ENCODE measurements at regions not wholly inside any gene's neighbourhood (a gene's known extent, or its start where the extent isn't known, plus 50 kb on each side); places are given as distances from the start of the nearest gene placed in this dataset.
"Not testable (repeated sequence)": the region's sequence is repeated elsewhere in the genome, so short reads cannot be mapped to it uniquely, and the experiment has no call there.

- no peak for DNase-seq (ENCODE audit: low read depth)
These were observed 71.1 kb upstream of the TMEM97 start for GRCh38 chr17:28247671-28248555.

- DNase-seq (ENCODE audit: low read depth) = no peak
These were observed 69.3 kb upstream of the TMEM97 start for GRCh38 chr17:28249706-28250105.

- peak; percentile 60 for DNase-seq (ENCODE audit: low read depth)
These were observed 66.6 kb upstream of the TMEM97 start for GRCh38 chr17:28252436-28252835.

- no peak for DNase-seq (ENCODE audit: low read depth)
These were observed 65.3 kb upstream of the TMEM97 start for GRCh38 chr17:28253663-28254062.

GRCh38 chr17:28255616-28256015, 63.4 kb upstream of the TMEM97 start:
- no peak for DNase-seq (ENCODE audit: low read depth)

GRCh38 chr17:28256370-28256769, 62.6 kb upstream of the TMEM97 start:
- DNase-seq (ENCODE audit: low read depth) = no peak

GRCh38 chr17:28256881-28257280, 62.1 kb upstream of the TMEM97 start:
- no peak for DNase-seq (ENCODE audit: low read depth)

GRCh38 chr17:28258347-28258887, 60.6 kb upstream of the TMEM97 start:
- DNase-seq (ENCODE audit: low read depth) = no peak

- no peak for DNase-seq (ENCODE audit: low read depth)
These were observed 57.8 kb upstream of the TMEM97 start for GRCh38 chr17:28261219-28261618.

GRCh38 chr17:28262123-28262745, 56.8 kb upstream of the TMEM97 start:
- not testable (repeated sequence) for DNase-seq (ENCODE audit: low read depth)

- DNase-seq (ENCODE audit: low read depth) = not testable (repeated sequence)
These were observed 54.0 kb upstream of the TMEM97 start for GRCh38 chr17:28264902-28265548.

GRCh38 chr17:28265856-28266546, 53.0 kb upstream of the TMEM97 start:
- not testable (repeated sequence) for DNase-seq (ENCODE audit: low read depth)

- DNase-seq (ENCODE audit: low read depth) = not testable (repeated sequence)
These were observed 52.5 kb upstream of the TMEM97 start for GRCh38 chr17:28266547-28266920.

- DNase-seq (ENCODE audit: low read depth) = not testable (repeated sequence)
These were observed 51.9 kb upstream of the TMEM97 start for GRCh38 chr17:28266926-28267719.

GRCh38 chr17:28267720-28268609, 51.0 kb upstream of the TMEM97 start:
- no peak for DNase-seq (ENCODE audit: low read depth)

- no peak for DNase-seq (ENCODE audit: low read depth)
These were observed 50.2 kb upstream of the TMEM97 start for GRCh38 chr17:28268610-28269313.

All from amniotic epithelial cell (primary cell).